Vagina (tissue), 2 donors: ENCODE measurements at regions not wholly inside any gene's neighbourhood (a gene's known extent, or its start where the extent isn't known, plus 50 kb on each side); places are given as distances from the start of the nearest gene placed in this dataset.

Experiments
- CTCF ChIP-seq, 3 experiments: fragments of 450-650 bp in 2 of 3; fragments of 200-600 bp in 1 of 3; sonication (generic) in 1 of 3; IDR thresholded peaks; one replicate each; pipeline ENCODE4 v1.5.1; 2017 to 2019; ENCODE audit warnings: antibody characterized with exemption in 3 of 3, mild to moderate bottlenecking in 2 of 3, moderate library complexity in 2 of 3
- POLR2A ChIP-seq, 2 donors: fragments of 450-650 bp; IDR thresholded peaks; one replicate each; pipeline ENCODE4 v1.6.1; 2017; ENCODE audit warnings: antibody characterized with exemption in 2 of 2, mild to moderate bottlenecking in 2 of 2, moderate library complexity in 2 of 2

GRCh38 chr14:51448831-51449670 lies 202.7 kb upstream of the FRMD6 start:
- TF ChIP-seq CTCF (IDR thresholded peaks at IDR 0.05) = no peak
- TF ChIP-seq POLR2A (IDR thresholded peaks at IDR 0.05) = no peak
